SK-N-MC (cell line): ENCODE measurements at regions not wholly inside any gene's neighbourhood (a gene's known extent, or its start where the extent isn't known, plus 50 kb on each side); places are given as distances from the start of the nearest gene placed in this dataset.

Experiments
- FOXP2 ChIP-seq: optimal IDR thresholded peaks from 2 replicates; pipeline ENCODE3; 2011; ENCODE audit warnings: mild to moderate bottlenecking, moderate library complexity; ENCODE audit not compliant: insufficient read depth; ENCODE audit errors: extremely low read length, control extremely low read depth
- POLR2AphosphoS5 ChIP-seq: IDR thresholded peaks from 2 replicates; pipeline ENCODE4 v1.6.1; 2012; ENCODE audit warnings: mild to moderate bottlenecking, low read depth, low read length, borderline replicate concordance

- TF ChIP-seq POLR2AphosphoS5, result no peak
- no peak for TF ChIP-seq FOXP2
Measured at GRCh38 chr6:18330548-18331081, 56.5 kb upstream of the RNF144B start.
